ENCODE measurements at regions not wholly inside any gene's neighbourhood (a gene's known extent, or its start where the extent isn't known, plus 50 kb on each side); places are given as distances from the start of the nearest gene placed in this dataset.

DNA sequence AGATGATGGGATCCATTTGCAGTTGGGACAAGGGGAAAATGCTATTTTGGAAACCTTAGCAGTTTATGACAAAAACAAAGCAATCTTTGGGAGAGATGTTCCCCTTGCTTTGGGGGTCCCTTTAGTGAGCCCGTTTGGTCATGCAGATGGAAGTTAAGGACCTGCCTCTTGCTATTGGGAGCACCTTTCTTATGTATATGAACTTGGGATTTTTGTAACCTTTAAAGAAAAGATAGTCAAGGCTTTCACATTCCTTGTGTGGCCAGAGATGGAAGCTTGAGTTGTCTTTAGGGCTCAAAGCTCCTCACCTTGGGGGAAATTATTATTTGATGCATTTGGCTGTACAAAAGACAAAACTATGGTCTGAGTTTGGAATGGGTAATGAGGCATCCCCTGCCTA lies 179.0 kb upstream of the PLPP4 start:
- Histone ChIP-seq H3K36me3 (replicated peaks in 1 of 2; ENCODE audit: control insufficient read depth in 1 of 2, insufficient read depth in 2 of 2, low read length in 1 of 2) (no peaks in the 10 kb centered on the region), H3K27me3 (ENCODE audit: insufficient read depth) (no peaks in the 10 kb centered on the region), H3K9ac (no peak overlapping the region), H3K9me3 (no peaks in the 10 kb centered on the region), H3F3A (replicated peaks; ENCODE audit: insufficient read depth) (no peaks in the 10 kb centered on the region), H2AFZ (ENCODE audit: low read depth) (no peak overlapping the region), H3K4me2 (no peak overlapping the region), H3K4me1 (ENCODE audit: control insufficient read depth in 1 of 2, insufficient read depth in 2 of 2, low read depth in 1 of 2, low read length in 1 of 2) (no peaks in the 10 kb centered on the region; a peak in 1 of 4 replicates), H4K20me1 (ENCODE audit: insufficient read depth) (no peaks in the 10 kb centered on the region), H3K9me2 (no peaks in the 10 kb centered on the region), H3K27ac (ENCODE audit: low read depth in 2 of 2, low read length in 1 of 2) (no peak overlapping the region), H3K79me2 (ENCODE audit: insufficient read depth) (no peaks in the 10 kb centered on the region), H3K4me3 (ENCODE audit: low read depth in 2 of 2, low read length in 1 of 2) (no peak overlapping the region)
- ChIA-PET POLR2A (no interaction called here), CTCF (no interaction called here)
- TF ChIP-seq, protein P1, sequence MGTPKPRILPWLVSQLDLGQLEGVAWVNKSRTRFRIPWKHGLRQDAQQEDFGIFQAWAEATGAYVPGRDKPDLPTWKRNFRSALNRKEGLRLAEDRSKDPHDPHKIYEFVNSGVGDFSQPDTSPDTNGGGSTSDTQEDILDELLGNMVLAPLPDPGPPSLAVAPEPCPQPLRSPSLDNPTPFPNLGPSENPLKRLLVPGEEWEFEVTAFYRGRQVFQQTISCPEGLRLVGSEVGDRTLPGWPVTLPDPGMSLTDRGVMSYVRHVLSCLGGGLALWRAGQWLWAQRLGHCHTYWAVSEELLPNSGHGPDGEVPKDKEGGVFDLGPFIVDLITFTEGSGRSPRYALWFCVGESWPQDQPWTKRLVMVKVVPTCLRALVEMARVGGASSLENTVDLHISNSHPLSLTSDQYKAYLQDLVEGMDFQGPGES (IDR thresholded peaks at IDR 0.05; ENCODE audit: low read depth, low read length) = no peak
- TF ChIP-seq ELF1 (IDR thresholded peaks at IDR 0.05) (no peak), SIN3A (IDR thresholded peaks at IDR 0.05; ENCODE audit: borderline replicate concordance, low read depth, low read length) (no peak), TCF12 (IDR thresholded peaks at IDR 0.05) (no peak), NRF1 (IDR thresholded peaks at IDR 0.05; ENCODE audit: low read depth, low read length) (no peak), YY1 (IDR thresholded peaks at IDR 0.05; ENCODE audit: low read depth) (no peak), POLR2AphosphoS5 (IDR thresholded peaks at IDR 0.05; ENCODE audit: low read depth, low read length) (no peak), NFIC (IDR thresholded peaks at IDR 0.05; ENCODE audit: borderline replicate concordance) (no peak), CHD2 (IDR thresholded peaks at IDR 0.05; ENCODE audit: low read length, partially characterized antibody) (no peak)
- WGBS (ENCODE audit: low lambda C conversion rate) = 8% methylated on average over 1 of the region's 1 CpG
- DNase-seq = no peak

DNA sequence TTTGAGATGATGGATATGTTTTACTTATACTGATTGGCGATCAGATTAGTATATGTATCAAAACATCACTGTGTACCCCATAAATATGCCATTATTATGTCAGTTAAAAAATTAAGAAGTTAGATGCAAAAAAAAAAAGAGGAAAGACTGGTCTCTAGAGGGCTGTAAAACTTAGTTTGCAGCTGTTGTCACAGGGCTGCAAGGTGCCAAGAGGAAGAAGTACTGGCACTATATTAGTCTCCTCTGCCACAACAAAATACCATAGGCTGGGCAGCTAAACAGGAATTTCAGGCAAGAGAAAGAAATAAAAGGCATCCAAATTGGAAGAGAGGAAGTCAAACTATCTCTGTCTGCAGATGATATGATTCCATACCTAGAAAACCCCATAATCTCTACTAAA lies 177.8 kb upstream of the PLPP4 start:
- ChIA-PET POLR2A (no interaction called here), CTCF (no interaction called here)
- Histone ChIP-seq H3K9ac (no peak overlapping the region), H3K79me2 (ENCODE audit: insufficient read depth) (no peaks in the 10 kb centered on the region), H3K9me2 (no peaks in the 10 kb centered on the region), H3K9me3 (no peaks in the 10 kb centered on the region), H3K27ac (ENCODE audit: low read depth in 2 of 2, low read length in 1 of 2) (no peak overlapping the region), H3K4me2 (no peak overlapping the region), H3K27me3 (ENCODE audit: insufficient read depth) (no peaks in the 10 kb centered on the region), H3K4me1 (ENCODE audit: control insufficient read depth in 1 of 2, insufficient read depth in 2 of 2, low read depth in 1 of 2, low read length in 1 of 2) (no peaks in the 10 kb centered on the region; a peak in 1 of 4 replicates), H3K36me3 (replicated peaks in 1 of 2; ENCODE audit: control insufficient read depth in 1 of 2, insufficient read depth in 2 of 2, low read length in 1 of 2) (no peaks in the 10 kb centered on the region), H2AFZ (ENCODE audit: low read depth) (no peak overlapping the region), H3F3A (replicated peaks; ENCODE audit: insufficient read depth) (no peaks in the 10 kb centered on the region), H3K4me3 (ENCODE audit: low read depth in 2 of 2, low read length in 1 of 2) (no peak overlapping the region), H4K20me1 (ENCODE audit: insufficient read depth) (no peaks in the 10 kb centered on the region)
- 72% methylated on average over 1 of the region's 1 CpG for WGBS (ENCODE audit: low lambda C conversion rate)
- no peak for DNase-seq
- TF ChIP-seq, protein P2, sequence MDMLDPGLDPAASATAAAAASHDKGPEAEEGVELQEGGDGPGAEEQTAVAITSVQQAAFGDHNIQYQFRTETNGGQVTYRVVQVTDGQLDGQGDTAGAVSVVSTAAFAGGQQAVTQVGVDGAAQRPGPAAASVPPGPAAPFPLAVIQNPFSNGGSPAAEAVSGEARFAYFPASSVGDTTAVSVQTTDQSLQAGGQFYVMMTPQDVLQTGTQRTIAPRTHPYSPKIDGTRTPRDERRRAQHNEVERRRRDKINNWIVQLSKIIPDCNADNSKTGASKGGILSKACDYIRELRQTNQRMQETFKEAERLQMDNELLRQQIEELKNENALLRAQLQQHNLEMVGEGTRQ (IDR thresholded peaks at IDR 0.05; ENCODE audit: borderline replicate concordance, low read depth, low read length) = no peak
- TF ChIP-seq, protein P3, sequence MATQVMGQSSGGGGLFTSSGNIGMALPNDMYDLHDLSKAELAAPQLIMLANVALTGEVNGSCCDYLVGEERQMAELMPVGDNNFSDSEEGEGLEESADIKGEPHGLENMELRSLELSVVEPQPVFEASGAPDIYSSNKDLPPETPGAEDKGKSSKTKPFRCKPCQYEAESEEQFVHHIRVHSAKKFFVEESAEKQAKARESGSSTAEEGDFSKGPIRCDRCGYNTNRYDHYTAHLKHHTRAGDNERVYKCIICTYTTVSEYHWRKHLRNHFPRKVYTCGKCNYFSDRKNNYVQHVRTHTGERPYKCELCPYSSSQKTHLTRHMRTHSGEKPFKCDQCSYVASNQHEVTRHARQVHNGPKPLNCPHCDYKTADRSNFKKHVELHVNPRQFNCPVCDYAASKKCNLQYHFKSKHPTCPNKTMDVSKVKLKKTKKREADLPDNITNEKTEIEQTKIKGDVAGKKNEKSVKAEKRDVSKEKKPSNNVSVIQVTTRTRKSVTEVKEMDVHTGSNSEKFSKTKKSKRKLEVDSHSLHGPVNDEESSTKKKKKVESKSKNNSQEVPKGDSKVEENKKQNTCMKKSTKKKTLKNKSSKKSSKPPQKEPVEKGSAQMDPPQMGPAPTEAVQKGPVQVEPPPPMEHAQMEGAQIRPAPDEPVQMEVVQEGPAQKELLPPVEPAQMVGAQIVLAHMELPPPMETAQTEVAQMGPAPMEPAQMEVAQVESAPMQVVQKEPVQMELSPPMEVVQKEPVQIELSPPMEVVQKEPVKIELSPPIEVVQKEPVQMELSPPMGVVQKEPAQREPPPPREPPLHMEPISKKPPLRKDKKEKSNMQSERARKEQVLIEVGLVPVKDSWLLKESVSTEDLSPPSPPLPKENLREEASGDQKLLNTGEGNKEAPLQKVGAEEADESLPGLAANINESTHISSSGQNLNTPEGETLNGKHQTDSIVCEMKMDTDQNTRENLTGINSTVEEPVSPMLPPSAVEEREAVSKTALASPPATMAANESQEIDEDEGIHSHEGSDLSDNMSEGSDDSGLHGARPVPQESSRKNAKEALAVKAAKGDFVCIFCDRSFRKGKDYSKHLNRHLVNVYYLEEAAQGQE (IDR thresholded peaks at IDR 0.05; ENCODE audit: low read depth, low read length) = no peak
